H1 (cell line): ENCODE measurements at regions not wholly inside any gene's neighbourhood (a gene's known extent, or its start where the extent isn't known, plus 50 kb on each side); places are given as distances from the start of the nearest gene placed in this dataset.

Experiments used
- POLR2A ChIP-seq, 2 experiments: IDR thresholded peaks; 1 replicate in 1 of 2; 2 replicates in 1 of 2; pipeline ENCODE4 v1.6.1; 2011; ENCODE audit warnings: low read depth in 2 of 2, low read length in 2 of 2, mild to moderate bottlenecking in 2 of 2; ENCODE audit errors: control extremely low read depth in 1 of 2
- RFX5 ChIP-seq: IDR thresholded peaks from 2 replicates; pipeline ENCODE4 v1.6.1; 2011; ENCODE audit warnings: low read depth, low read length, improper control_type of control experiment, borderline replicate concordance
- SP4 ChIP-seq: IDR thresholded peaks from 2 replicates; pipeline ENCODE4 v1.6.1; 2012; ENCODE audit warnings: low read length, inconsistent platforms
- TBP ChIP-seq: IDR thresholded peaks from 2 replicates; pipeline ENCODE4 v1.6.1; 2011; ENCODE audit warnings: low read depth, low read length, improper control_type of control experiment
- ZNF274 ChIP-seq: IDR thresholded peaks from 2 replicates; pipeline ENCODE4 v1.7.0; 2012; ENCODE audit warnings: low read length, borderline replicate concordance; ENCODE audit errors: extremely low read depth
- TF ChIP-seq, protein P1 (sequence below): fragments of 300-600 bp; sonication (generic); IDR thresholded peaks from 2 replicates; pipeline ENCODE4 v1.7.1; 2012; ENCODE audit warnings: low read length, moderate library complexity, mild to moderate bottlenecking, inconsistent platforms; ENCODE audit not compliant: insufficient replicate concordance
- TF ChIP-seq, protein P2 (sequence below): IDR thresholded peaks from 2 replicates; pipeline ENCODE4 v1.6.1; 2012; ENCODE audit warnings: inconsistent platforms

DNA sequence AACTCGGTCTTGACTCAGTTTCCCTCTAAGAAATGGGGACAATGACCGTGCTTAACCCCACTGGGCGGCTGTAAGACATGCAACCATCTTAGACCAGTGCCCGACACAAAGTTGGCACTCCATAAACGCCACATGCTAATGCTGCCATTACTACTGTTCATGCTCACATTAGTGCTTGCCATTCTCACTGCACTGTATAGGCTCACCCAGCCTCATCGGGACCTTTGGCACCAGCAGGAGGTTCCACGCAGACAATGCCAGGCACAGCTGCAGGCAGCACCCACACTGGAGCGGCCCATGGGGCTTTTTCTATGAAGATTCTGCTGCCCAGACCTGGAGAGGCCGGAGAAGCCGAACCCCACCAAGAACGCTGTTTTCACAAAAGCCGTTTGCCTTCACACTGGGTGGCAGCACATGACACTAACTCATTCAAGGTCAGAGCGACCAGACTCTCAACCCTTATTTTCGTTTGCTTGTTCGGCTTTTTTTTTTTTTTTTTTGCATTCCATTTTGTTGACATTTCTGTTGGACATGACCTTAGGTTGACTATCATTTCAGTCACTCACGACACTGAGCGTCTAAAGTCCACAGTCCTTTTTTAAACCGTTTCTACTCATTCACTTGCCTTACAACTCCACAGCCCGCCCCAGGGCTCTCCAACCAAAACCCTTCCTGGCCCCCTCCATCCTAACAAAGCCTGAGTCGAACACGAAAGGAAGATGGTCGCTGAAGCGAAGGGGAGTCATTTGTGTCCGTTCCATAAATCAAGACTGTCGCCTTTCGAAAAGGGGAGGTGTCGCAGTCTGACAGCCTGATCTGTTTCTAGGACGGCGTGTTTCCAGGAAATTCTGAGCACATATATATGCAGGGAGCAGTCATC, 124.4 kb upstream of the RNF32 start (continued):
- TF ChIP-seq, protein P1, sequence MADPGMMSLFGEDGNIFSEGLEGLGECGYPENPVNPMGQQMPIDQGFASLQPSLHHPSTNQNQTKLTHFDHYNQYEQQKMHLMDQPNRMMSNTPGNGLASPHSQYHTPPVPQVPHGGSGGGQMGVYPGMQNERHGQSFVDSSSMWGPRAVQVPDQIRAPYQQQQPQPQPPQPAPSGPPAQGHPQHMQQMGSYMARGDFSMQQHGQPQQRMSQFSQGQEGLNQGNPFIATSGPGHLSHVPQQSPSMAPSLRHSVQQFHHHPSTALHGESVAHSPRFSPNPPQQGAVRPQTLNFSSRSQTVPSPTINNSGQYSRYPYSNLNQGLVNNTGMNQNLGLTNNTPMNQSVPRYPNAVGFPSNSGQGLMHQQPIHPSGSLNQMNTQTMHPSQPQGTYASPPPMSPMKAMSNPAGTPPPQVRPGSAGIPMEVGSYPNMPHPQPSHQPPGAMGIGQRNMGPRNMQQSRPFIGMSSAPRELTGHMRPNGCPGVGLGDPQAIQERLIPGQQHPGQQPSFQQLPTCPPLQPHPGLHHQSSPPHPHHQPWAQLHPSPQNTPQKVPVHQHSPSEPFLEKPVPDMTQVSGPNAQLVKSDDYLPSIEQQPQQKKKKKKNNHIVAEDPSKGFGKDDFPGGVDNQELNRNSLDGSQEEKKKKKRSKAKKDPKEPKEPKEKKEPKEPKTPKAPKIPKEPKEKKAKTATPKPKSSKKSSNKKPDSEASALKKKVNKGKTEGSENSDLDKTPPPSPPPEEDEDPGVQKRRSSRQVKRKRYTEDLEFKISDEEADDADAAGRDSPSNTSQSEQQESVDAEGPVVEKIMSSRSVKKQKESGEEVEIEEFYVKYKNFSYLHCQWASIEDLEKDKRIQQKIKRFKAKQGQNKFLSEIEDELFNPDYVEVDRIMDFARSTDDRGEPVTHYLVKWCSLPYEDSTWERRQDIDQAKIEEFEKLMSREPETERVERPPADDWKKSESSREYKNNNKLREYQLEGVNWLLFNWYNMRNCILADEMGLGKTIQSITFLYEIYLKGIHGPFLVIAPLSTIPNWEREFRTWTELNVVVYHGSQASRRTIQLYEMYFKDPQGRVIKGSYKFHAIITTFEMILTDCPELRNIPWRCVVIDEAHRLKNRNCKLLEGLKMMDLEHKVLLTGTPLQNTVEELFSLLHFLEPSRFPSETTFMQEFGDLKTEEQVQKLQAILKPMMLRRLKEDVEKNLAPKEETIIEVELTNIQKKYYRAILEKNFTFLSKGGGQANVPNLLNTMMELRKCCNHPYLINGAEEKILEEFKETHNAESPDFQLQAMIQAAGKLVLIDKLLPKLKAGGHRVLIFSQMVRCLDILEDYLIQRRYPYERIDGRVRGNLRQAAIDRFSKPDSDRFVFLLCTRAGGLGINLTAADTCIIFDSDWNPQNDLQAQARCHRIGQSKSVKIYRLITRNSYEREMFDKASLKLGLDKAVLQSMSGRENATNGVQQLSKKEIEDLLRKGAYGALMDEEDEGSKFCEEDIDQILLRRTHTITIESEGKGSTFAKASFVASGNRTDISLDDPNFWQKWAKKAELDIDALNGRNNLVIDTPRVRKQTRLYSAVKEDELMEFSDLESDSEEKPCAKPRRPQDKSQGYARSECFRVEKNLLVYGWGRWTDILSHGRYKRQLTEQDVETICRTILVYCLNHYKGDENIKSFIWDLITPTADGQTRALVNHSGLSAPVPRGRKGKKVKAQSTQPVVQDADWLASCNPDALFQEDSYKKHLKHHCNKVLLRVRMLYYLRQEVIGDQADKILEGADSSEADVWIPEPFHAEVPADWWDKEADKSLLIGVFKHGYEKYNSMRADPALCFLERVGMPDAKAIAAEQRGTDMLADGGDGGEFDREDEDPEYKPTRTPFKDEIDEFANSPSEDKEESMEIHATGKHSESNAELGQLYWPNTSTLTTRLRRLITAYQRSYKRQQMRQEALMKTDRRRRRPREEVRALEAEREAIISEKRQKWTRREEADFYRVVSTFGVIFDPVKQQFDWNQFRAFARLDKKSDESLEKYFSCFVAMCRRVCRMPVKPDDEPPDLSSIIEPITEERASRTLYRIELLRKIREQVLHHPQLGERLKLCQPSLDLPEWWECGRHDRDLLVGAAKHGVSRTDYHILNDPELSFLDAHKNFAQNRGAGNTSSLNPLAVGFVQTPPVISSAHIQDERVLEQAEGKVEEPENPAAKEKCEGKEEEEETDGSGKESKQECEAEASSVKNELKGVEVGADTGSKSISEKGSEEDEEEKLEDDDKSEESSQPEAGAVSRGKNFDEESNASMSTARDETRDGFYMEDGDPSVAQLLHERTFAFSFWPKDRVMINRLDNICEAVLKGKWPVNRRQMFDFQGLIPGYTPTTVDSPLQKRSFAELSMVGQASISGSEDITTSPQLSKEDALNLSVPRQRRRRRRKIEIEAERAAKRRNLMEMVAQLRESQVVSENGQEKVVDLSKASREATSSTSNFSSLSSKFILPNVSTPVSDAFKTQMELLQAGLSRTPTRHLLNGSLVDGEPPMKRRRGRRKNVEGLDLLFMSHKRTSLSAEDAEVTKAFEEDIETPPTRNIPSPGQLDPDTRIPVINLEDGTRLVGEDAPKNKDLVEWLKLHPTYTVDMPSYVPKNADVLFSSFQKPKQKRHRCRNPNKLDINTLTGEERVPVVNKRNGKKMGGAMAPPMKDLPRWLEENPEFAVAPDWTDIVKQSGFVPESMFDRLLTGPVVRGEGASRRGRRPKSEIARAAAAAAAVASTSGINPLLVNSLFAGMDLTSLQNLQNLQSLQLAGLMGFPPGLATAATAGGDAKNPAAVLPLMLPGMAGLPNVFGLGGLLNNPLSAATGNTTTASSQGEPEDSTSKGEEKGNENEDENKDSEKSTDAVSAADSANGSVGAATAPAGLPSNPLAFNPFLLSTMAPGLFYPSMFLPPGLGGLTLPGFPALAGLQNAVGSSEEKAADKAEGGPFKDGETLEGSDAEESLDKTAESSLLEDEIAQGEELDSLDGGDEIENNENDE, result no peak
- no peak for TF ChIP-seq POLR2A (IDR thresholded peaks at IDR 0.05; ENCODE audit: control extremely low read depth in 1 of 2, low read depth in 2 of 2, low read length in 2 of 2)
- no peak for TF ChIP-seq ZNF274
- TF ChIP-seq TBP, result no peak
- TF ChIP-seq RFX5, result no peak
- TF ChIP-seq, protein P2, sequence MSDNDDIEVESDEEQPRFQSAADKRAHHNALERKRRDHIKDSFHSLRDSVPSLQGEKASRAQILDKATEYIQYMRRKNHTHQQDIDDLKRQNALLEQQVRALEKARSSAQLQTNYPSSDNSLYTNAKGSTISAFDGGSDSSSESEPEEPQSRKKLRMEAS, result no peak
- TF ChIP-seq SP4, result no peak
